NB4 (cell line): ENCODE measurements at regions not wholly inside any gene's neighbourhood (a gene's known extent, or its start where the extent isn't known, plus 50 kb on each side); places are given as distances from the start of the nearest gene placed in this dataset.

ENCODE experiments used
- POLR2A ChIP-seq: IDR thresholded peaks from 2 replicates; pipeline ENCODE4 v1.6.1; 2011; ENCODE audit warnings: mild to moderate bottlenecking; ENCODE audit not compliant: insufficient read length; ENCODE audit errors: extremely low read depth
- TF ChIP-seq, protein P1 (sequence below): IDR thresholded peaks from one replicate; pipeline ENCODE4 v1.5.1; 2012; ENCODE audit warnings: low read depth, low read length

DNA sequence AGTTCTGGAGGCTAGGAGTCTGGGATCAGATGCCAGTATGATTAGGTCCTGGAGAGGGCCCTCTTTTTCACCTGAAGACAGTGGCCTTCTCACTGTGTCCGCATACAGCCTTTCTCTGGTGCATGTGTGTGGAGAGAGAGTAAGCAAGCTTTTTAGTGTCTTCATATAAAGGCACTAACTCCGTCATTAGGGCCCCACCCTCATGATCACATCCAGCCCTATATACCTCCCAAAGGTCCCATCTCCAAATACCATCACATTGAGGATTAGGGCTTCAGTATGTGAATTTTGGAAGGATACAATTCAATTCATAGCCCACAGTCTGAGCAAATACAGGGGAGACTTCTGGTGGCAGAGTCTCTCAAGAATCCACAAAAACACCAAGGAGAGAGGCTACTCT is 176.6 kb downstream of the BACH1 start:
- TF ChIP-seq, protein P1, sequence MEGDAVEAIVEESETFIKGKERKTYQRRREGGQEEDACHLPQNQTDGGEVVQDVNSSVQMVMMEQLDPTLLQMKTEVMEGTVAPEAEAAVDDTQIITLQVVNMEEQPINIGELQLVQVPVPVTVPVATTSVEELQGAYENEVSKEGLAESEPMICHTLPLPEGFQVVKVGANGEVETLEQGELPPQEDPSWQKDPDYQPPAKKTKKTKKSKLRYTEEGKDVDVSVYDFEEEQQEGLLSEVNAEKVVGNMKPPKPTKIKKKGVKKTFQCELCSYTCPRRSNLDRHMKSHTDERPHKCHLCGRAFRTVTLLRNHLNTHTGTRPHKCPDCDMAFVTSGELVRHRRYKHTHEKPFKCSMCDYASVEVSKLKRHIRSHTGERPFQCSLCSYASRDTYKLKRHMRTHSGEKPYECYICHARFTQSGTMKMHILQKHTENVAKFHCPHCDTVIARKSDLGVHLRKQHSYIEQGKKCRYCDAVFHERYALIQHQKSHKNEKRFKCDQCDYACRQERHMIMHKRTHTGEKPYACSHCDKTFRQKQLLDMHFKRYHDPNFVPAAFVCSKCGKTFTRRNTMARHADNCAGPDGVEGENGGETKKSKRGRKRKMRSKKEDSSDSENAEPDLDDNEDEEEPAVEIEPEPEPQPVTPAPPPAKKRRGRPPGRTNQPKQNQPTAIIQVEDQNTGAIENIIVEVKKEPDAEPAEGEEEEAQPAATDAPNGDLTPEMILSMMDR = no peak
- no peak for TF ChIP-seq POLR2A
